Posterior cingulate gyrus (tissue), 11 donors: ENCODE measurements at regions not wholly inside any gene's neighbourhood (a gene's known extent, or its start where the extent isn't known, plus 50 kb on each side); places are given as distances from the start of the nearest gene placed in this dataset.
A peak's percentile ranks its signal among the peaks of the same experiment; 100 is the strongest.

ENCODE experiments used
- DNase-seq, 10 donors: peaks; one replicate each; pipeline versions ENCODE4 v3.0.0 to v3.0.0-alpha.2; 2020 to 2021; ENCODE audit warnings: mixed read lengths in 3 of 10
- intact Hi-C: fragments of 100-400 bp; cut with DNase I; formaldehyde crosslinking; loops from one replicate; pipeline ENCODE4 v1.15.1; 2023

- intact Hi-C loops, result no loop called here
- DNase-seq, result no peak
Measured at GRCh38 chrX:40327085-40327484, 229.3 kb upstream of the BCOR start.

- intact Hi-C loops, result no loop called here
- no peak for DNase-seq
Measured at GRCh38 chrX:40326186-40326965, 228.6 kb upstream of the BCOR start.

- DNase-seq, result no peak
- intact Hi-C loops, result no loop called here
Measured at GRCh38 chrX:40325161-40325560, 227.4 kb upstream of the BCOR start.

GRCh38 chrX:40323977-40324376, 226.2 kb upstream of the BCOR start:
- DNase-seq, result no peak
- intact Hi-C loops, result no loop called here

GRCh38 chrX:40320819-40321218, 223.1 kb upstream of the BCOR start:
- intact Hi-C loops, result no loop called here
- DNase-seq, result no peak

GRCh38 chrX:40318801-40319200, 221.0 kb upstream of the BCOR start:
- no peak for DNase-seq
- intact Hi-C loops, result no loop called here

- no peak for DNase-seq
- intact Hi-C loops, result no loop called here
Measured at GRCh38 chrX:40318076-40318475, 220.3 kb upstream of the BCOR start.

GRCh38 chrX:40316502-40316901, 218.7 kb upstream of the BCOR start:
- DNase-seq, result no peak
- intact Hi-C loops, result no loop called here

GRCh38 chrX:40314070-40314469, 216.3 kb upstream of the BCOR start:
- DNase-seq, result peak in 3 of 10 donors; percentile 8 to 48 (median 30)
- intact Hi-C loops, result loop anchor here (5.0 kb wide), 1 partner anchor 158 kb away; no protein-coding TSS in a partner anchor

GRCh38 chrX:40313269-40313668, 215.5 kb upstream of the BCOR start:
- intact Hi-C loops, result loop anchor here (5.0 kb wide), 1 partner anchor 159 kb away; no protein-coding TSS in a partner anchor
- DNase-seq, result no peak

GRCh38 chrX:40310447-40310846, 212.7 kb upstream of the BCOR start:
- intact Hi-C loops, result loop anchor here (5.0 kb wide), 1 partner anchor 162 kb away; no protein-coding TSS in a partner anchor

GRCh38 chrX:40310016-40310415, 212.3 kb upstream of the BCOR start:
- DNase-seq, result no peak
- intact Hi-C loops, result loop anchor here (5.0 kb wide), 1 partner anchor 162 kb away; no protein-coding TSS in a partner anchor

More at GRCh38 chrX:40310447-40310846, 212.7 kb upstream of the BCOR start:
- no peak for DNase-seq

GRCh38 chrX:40307871-40308270, 210.1 kb upstream of the BCOR start:
- intact Hi-C loops, result no loop called here

GRCh38 chrX:40304115-40304514, 206.4 kb upstream of the BCOR start:
- intact Hi-C loops, result no loop called here
- no peak for DNase-seq

More at GRCh38 chrX:40307871-40308270, 210.1 kb upstream of the BCOR start:
- DNase-seq, result no peak

GRCh38 chrX:40303256-40304077, 205.7 kb upstream of the BCOR start:
- intact Hi-C loops, result no loop called here
- no peak for DNase-seq

- no peak for DNase-seq
- intact Hi-C loops, result no loop called here
Measured at GRCh38 chrX:40300286-40300890, 202.6 kb upstream of the BCOR start.

GRCh38 chrX:40299641-40300046, 201.9 kb upstream of the BCOR start:
- intact Hi-C loops, result no loop called here
- no peak for DNase-seq

- intact Hi-C loops, result no loop called here
- no peak for DNase-seq
Measured at GRCh38 chrX:40298572-40299479, 201.1 kb upstream of the BCOR start.

GRCh38 chrX:40298069-40298468, 200.3 kb upstream of the BCOR start:
- intact Hi-C loops, result no loop called here
- DNase-seq, result no peak

GRCh38 chrX:40291553-40291952, 193.8 kb upstream of the BCOR start:
- intact Hi-C loops, result no loop called here
- no peak for DNase-seq
